ENCODE measurements at regions not wholly inside any gene's neighbourhood (a gene's known extent, or its start where the extent isn't known, plus 50 kb on each side); places are given as distances from the start of the nearest gene placed in this dataset.
A peak's percentile ranks its signal among the peaks of the same experiment; 100 is the strongest.

GRCh38 chr6:105832313-105832761 lies 253.8 kb upstream of the PRDM1 start:
- ATAC-seq (ENCODE audit: low read depth) (peak; percentile 52; the same call in 2 of the 3 replicates), DNase-seq (ENCODE audit: low spot score) (no peak)
- TF ChIP-seq, protein P1, sequence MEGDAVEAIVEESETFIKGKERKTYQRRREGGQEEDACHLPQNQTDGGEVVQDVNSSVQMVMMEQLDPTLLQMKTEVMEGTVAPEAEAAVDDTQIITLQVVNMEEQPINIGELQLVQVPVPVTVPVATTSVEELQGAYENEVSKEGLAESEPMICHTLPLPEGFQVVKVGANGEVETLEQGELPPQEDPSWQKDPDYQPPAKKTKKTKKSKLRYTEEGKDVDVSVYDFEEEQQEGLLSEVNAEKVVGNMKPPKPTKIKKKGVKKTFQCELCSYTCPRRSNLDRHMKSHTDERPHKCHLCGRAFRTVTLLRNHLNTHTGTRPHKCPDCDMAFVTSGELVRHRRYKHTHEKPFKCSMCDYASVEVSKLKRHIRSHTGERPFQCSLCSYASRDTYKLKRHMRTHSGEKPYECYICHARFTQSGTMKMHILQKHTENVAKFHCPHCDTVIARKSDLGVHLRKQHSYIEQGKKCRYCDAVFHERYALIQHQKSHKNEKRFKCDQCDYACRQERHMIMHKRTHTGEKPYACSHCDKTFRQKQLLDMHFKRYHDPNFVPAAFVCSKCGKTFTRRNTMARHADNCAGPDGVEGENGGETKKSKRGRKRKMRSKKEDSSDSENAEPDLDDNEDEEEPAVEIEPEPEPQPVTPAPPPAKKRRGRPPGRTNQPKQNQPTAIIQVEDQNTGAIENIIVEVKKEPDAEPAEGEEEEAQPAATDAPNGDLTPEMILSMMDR (IDR thresholded peaks at IDR 0.05; ENCODE audit: poor library complexity, severe bottlenecking): no peak
- no peak overlapping the region for H3K27ac ChIP-seq (ENCODE audit: poor library complexity, severe bottlenecking)
- H3K4me1 ChIP-seq (ENCODE audit: insufficient read depth, poor library complexity, severe bottlenecking): no peaks in the 10 kb centered on the region
- H3K36me3 ChIP-seq (ENCODE audit: low read depth): no peaks in the 10 kb centered on the region
- H3K27me3 ChIP-seq (ENCODE audit: insufficient read depth, poor library complexity, severe bottlenecking): no peaks in the 10 kb centered on the region
- H3K4me3 ChIP-seq (ENCODE audit: severe bottlenecking): no peak overlapping the region
- no peaks in the 10 kb centered on the region for H3K9me3 ChIP-seq (ENCODE audit: severe bottlenecking)

DNA sequence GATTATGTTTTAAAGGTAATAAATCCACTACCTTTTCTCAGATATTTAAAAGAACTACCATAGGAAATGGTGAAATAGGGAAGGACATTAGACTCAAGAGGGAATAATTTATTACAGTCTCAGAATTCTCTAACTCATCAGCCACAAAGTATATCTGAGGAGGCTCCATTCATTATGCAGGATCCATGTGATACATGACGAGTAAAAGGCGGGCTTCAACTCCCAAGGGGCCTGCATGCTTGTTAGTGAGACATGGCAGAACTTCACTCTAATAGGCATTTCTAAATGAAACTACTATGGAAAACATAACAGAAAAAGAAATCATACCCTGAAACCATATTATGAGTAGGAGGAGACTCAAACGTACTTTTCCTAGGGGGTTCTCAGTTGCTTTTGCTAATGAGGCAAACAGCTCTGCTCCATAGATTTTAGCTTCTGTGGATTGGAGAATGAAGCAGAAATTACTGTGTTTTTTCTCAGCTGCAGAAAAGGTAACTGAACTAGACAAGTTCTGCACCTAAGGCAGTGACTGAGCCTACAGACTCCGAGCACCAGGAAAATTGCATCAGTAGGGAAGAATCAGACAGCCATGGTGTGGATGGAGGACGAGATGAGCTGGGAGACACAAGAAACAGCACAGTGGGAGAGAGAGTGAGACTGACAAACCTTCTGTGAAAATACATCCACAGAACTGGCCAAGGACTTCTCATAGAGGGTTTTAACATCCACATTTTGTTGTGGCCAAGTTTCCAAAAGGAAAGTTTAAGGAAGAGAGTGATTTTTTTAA lies 254.6 kb upstream of the PRDM1 start:
- TF ChIP-seq, protein P1 (IDR thresholded peaks at IDR 0.05; ENCODE audit: poor library complexity, severe bottlenecking): no peak
- Histone ChIP-seq H3K27me3 (ENCODE audit: insufficient read depth, poor library complexity, severe bottlenecking) (no peaks in the 10 kb centered on the region), H3K9me3 (ENCODE audit: severe bottlenecking) (no peaks in the 10 kb centered on the region), H3K27ac (ENCODE audit: poor library complexity, severe bottlenecking) (no peak overlapping the region), H3K36me3 (ENCODE audit: low read depth) (no peaks in the 10 kb centered on the region), H3K4me1 (ENCODE audit: insufficient read depth, poor library complexity, severe bottlenecking) (no peaks in the 10 kb centered on the region), H3K4me3 (ENCODE audit: severe bottlenecking) (no peak overlapping the region)
- ATAC-seq (ENCODE audit: low read depth) (no peak), DNase-seq (ENCODE audit: low spot score) (no peak)

DNA sequence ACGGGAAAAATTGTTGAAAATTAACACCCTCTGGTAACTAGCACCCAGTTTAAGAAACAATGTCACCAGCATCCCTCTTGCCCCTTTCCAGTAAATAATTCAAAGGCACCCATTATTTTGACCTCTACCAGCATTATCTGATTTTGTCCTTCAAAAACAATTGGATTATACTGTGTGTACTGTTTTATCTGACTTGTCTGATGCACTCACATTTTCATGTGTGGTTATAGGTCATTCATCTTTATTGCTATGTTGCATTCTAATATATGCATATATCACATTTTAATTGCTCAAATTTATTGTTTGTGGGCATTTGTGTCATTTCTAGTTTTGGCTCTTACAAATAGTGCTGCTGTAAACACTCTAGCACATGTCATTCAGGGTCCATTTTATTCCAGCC lies 260.9 kb upstream of the PRDM1 start:
- Histone ChIP-seq H3K4me1 (ENCODE audit: insufficient read depth, poor library complexity, severe bottlenecking) (no peaks in the 10 kb centered on the region), H3K27ac (ENCODE audit: poor library complexity, severe bottlenecking) (no peak overlapping the region), H3K27me3 (ENCODE audit: insufficient read depth, poor library complexity, severe bottlenecking) (no peaks in the 10 kb centered on the region), H3K36me3 (ENCODE audit: low read depth) (no peaks in the 10 kb centered on the region), H3K9me3 (ENCODE audit: severe bottlenecking) (no peaks in the 10 kb centered on the region), H3K4me3 (ENCODE audit: severe bottlenecking) (no peak overlapping the region)
- DNase-seq (ENCODE audit: low spot score) (no peak), ATAC-seq (ENCODE audit: low read depth) (no peak)
- TF ChIP-seq, protein P1 (IDR thresholded peaks at IDR 0.05; ENCODE audit: poor library complexity, severe bottlenecking): no peak

DNA sequence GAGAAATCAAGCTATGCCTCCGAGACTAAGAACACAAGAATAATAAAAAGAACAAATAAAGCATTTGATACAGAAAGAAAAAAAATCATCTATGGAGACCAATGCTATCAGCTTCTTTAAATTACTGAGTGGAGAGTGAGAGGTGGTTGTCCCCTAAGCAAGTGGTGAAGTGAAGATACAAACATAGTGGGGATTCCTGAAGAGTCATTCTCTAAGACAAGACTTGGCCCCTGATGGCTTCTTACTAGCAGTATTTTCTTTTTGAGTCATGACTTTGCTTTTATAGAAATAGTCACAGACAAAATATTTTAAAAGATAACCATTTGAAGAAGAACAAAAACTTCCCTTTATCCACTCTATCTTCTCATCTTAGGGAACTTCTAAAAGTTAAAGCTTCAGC lies 261.4 kb upstream of the PRDM1 start:
- no peaks in the 10 kb centered on the region for H3K4me1 ChIP-seq (ENCODE audit: insufficient read depth, poor library complexity, severe bottlenecking)

More for the DNA sequence above, 261.4 kb upstream of the PRDM1 start:
- no peaks in the 10 kb centered on the region for H3K9me3 ChIP-seq (ENCODE audit: severe bottlenecking)
- H3K4me3 ChIP-seq (ENCODE audit: severe bottlenecking): no peak overlapping the region
- ATAC-seq (ENCODE audit: low read depth): no peak
- no peaks in the 10 kb centered on the region for H3K36me3 ChIP-seq (ENCODE audit: low read depth)
- H3K27ac ChIP-seq (ENCODE audit: poor library complexity, severe bottlenecking): no peak overlapping the region
- H3K27me3 ChIP-seq (ENCODE audit: insufficient read depth, poor library complexity, severe bottlenecking): no peaks in the 10 kb centered on the region
- TF ChIP-seq, protein P1 (IDR thresholded peaks at IDR 0.05; ENCODE audit: poor library complexity, severe bottlenecking): no peak
- DNase-seq (ENCODE audit: low spot score): no peak

Data from RWPE2 (cell line).